ENCODE measurements at regions not wholly inside any gene's neighbourhood (a gene's known extent, or its start where the extent isn't known, plus 50 kb on each side); places are given as distances from the start of the nearest gene placed in this dataset.

GRCh38 chr10:84588426-84588825 lies 260.0 kb downstream of the CCSER2 start:
- Histone ChIP-seq H3K36me3 (no peaks in the 10 kb centered on the region), H3K27me3 (peaks cover 0 to 9% (median 0%) of the 10 kb centered on the region in 4 donors), H3K4me3 (no peak overlapping the region), H3K27ac (replicated peaks in 1 of 4) (no peak overlapping the region), H3K9me3 (no peaks in the 10 kb centered on the region), H3K4me1 (no peaks in the 10 kb centered on the region)
- intact Hi-C loops (cut with DNase I): no loop called here
- TF ChIP-seq EP300 (IDR thresholded peaks at IDR 0.05) (no peak), CTCF (IDR thresholded peaks at IDR 0.05) (no peak), POLR2AphosphoS5 (IDR thresholded peaks at IDR 0.05) (no peak), POLR2A (IDR thresholded peaks at IDR 0.05; ENCODE audit: low read depth) (no peak)
- DNase-seq (ENCODE audit: extremely low spot score): no peak
- 78% methylated on average over 2 of the region's 5 CpGs for WGBS

- WGBS: 50% methylated on average over 1 of the region's 2 CpGs
- no peak for DNase-seq (ENCODE audit: extremely low spot score)
- intact Hi-C loops (cut with DNase I): no loop called here
- Histone ChIP-seq H3K27ac (replicated peaks in 1 of 4) (no peak overlapping the region), H3K27me3 (peaks cover 0 to 9% (median 0%) of the 10 kb centered on the region in 4 donors), H3K4me3 (no peak overlapping the region), H3K9me3 (no peaks in the 10 kb centered on the region), H3K36me3 (no peaks in the 10 kb centered on the region), H3K4me1 (no peaks in the 10 kb centered on the region)
- TF ChIP-seq POLR2A (IDR thresholded peaks at IDR 0.05; ENCODE audit: low read depth): no peak
- TF ChIP-seq POLR2AphosphoS5 (IDR thresholded peaks at IDR 0.05): no peak
- TF ChIP-seq CTCF (IDR thresholded peaks at IDR 0.05): no peak
- no peak for TF ChIP-seq EP300 (IDR thresholded peaks at IDR 0.05)
These were observed 260.6 kb downstream of the CCSER2 start for GRCh38 chr10:84588971-84589370.

GRCh38 chr10:84589526-84590205 lies 261.3 kb downstream of the CCSER2 start:
- Histone ChIP-seq H3K4me3 (no peak overlapping the region), H3K9me3 (no peaks in the 10 kb centered on the region), H3K36me3 (no peaks in the 10 kb centered on the region), H3K4me1 (no peaks in the 10 kb centered on the region), H3K27me3 (peaks cover 0 to 9% (median 0%) of the 10 kb centered on the region in 4 donors), H3K27ac (replicated peaks in 1 of 4) (no peak overlapping the region)
- intact Hi-C loops (cut with DNase I): no loop called here
- 87% methylated on average over 4 of the region's 4 CpGs for WGBS
- TF ChIP-seq EP300 (IDR thresholded peaks at IDR 0.05): no peak
- TF ChIP-seq CTCF (IDR thresholded peaks at IDR 0.05): no peak
- no peak for TF ChIP-seq POLR2A (IDR thresholded peaks at IDR 0.05; ENCODE audit: low read depth)
- TF ChIP-seq POLR2AphosphoS5 (IDR thresholded peaks at IDR 0.05): no peak
- no peak for DNase-seq (ENCODE audit: extremely low spot score)

DNA sequence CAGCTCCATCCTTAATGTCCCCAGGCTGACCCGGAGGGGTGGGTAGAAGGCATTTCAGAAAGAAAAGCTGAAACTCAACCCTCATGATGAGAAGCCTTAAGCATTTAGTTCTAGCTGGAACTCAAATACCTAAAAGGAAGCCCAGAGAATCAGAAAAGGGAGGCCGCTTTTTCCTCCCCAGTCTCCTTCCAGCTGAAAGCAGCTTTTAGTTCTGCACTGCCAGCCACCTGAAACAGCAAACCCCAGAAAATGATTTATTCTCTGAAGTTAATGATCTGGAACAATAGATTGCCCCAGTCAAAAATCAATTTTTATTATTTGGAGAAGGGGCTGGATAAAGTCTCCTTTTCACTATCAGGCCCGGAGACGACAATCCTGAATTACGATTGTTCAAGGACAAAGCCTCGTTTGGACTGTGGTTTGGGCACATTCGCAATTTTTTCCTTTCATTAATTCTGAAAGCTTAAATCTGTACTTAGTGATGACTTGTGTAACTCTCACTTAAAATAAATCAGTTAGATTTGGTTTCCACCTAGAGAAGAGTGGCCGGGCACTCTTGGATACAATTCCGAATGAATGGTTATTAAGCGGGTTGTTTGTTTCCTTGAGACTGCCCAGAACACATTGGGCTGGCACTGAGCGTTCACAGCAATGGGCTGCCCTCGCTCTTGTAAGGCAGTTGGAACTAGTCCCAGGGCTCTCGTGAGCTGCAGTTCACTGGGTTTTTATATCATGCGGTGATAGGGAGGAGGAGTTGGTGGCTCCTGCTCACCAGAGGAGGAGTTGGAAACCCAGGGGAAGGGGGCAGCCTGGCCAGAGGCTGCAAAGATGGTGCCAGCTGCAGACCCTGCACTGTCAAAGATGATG lies 262.2 kb downstream of the CCSER2 start:
- no peak overlapping the region for H3K4me3 ChIP-seq
- H3K9me3 ChIP-seq: no peaks in the 10 kb centered on the region
- DNase-seq (ENCODE audit: extremely low spot score): no peak
- no peaks in the 10 kb centered on the region for H3K4me1 ChIP-seq
- peaks cover 0 to 3% (median 0%) of the 10 kb centered on the region in 4 donors for H3K27me3 ChIP-seq
- 61% methylated on average over 14 of the region's 14 CpGs for WGBS
- TF ChIP-seq POLR2AphosphoS5 (IDR thresholded peaks at IDR 0.05): no peak
- TF ChIP-seq CTCF (IDR thresholded peaks at IDR 0.05): no peak
- H3K27ac ChIP-seq (replicated peaks in 1 of 4): no peak overlapping the region
- no peaks in the 10 kb centered on the region for H3K36me3 ChIP-seq
- intact Hi-C loops (cut with DNase I): no loop called here
